Panc1 (cell line): ENCODE measurements at regions not wholly inside any gene's neighbourhood (a gene's known extent, or its start where the extent isn't known, plus 50 kb on each side); places are given as distances from the start of the nearest gene placed in this dataset.

ENCODE experiments used
- POLR2AphosphoS5 ChIP-seq: IDR thresholded peaks from 2 replicates; pipeline ENCODE4 v1.6.1; 2012; ENCODE audit warnings: mild to moderate bottlenecking, low read depth, low read length, moderate library complexity
- TCF7L2 ChIP-seq: IDR thresholded peaks from 2 replicates; pipeline ENCODE4 v1.6.1; 2011; ENCODE audit warnings: mild to moderate bottlenecking, low read depth, low read length, inconsistent platforms
- TF ChIP-seq, protein P1 (sequence below): fragments of 450-650 bp; IDR thresholded peaks from 2 replicates; pipeline ENCODE4 v1.5.1; 2017; ENCODE audit warnings: mild to moderate bottlenecking

DNA sequence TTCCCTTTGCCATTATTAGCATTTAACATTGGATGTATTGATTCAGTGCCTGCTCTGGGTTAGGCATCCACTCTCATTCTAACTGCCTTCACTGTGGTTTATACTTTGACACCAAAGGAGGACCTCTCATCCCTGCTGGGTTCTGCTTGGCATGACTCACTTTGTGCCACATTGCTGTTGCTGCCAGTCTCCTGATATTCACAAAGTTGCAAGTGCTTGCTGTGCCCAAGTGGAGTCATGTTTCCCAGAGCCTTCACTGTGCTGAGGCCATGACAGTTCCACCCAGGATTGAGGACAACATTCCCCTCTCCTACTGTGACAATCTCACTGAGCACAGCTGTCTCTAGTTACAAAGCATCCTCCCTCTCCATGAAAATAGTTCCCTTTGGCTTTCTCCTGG lies 519.9 kb upstream of the USP24 start:
- TF ChIP-seq, protein P1, sequence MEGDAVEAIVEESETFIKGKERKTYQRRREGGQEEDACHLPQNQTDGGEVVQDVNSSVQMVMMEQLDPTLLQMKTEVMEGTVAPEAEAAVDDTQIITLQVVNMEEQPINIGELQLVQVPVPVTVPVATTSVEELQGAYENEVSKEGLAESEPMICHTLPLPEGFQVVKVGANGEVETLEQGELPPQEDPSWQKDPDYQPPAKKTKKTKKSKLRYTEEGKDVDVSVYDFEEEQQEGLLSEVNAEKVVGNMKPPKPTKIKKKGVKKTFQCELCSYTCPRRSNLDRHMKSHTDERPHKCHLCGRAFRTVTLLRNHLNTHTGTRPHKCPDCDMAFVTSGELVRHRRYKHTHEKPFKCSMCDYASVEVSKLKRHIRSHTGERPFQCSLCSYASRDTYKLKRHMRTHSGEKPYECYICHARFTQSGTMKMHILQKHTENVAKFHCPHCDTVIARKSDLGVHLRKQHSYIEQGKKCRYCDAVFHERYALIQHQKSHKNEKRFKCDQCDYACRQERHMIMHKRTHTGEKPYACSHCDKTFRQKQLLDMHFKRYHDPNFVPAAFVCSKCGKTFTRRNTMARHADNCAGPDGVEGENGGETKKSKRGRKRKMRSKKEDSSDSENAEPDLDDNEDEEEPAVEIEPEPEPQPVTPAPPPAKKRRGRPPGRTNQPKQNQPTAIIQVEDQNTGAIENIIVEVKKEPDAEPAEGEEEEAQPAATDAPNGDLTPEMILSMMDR, result no peak
- TF ChIP-seq POLR2AphosphoS5 (no peak), TCF7L2 (no peak)
